T1000 (cell line): ENCODE measurements at regions not wholly inside any gene's neighbourhood (a gene's known extent, or its start where the extent isn't known, plus 50 kb on each side); places are given as distances from the start of the nearest gene placed in this dataset.

Experiments used
- DNase-seq: peaks from one replicate; lab custom pipeline; 2025; ENCODE audit warnings: mixed read lengths; lab: John Stamatoyannopoulos, UW

DNA sequence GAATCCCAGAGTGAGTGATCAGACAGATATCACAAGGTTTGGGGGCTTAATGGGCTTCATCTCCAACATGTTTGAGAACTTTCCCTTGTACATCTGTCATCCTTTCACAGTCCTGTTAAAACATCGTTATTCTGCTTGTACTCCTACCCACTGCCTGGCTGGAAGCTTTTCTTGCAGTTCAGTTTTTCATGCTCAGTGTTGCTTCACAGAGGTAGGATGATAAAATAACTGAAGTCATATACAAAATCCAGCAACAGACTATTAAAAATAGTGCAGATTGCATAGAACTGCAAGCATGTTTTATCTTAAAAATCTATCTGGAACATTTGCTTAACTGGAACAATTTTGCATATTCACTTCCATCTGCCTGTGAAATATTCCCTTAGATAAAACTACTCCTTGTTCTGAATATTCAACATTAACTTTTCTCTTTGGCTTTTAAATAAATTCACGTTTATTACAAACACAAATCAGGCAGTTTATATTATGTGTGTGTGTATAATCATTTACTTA lies 579.6 kb upstream of the IGFBP7 start:
- no peak for DNase-seq

DNA sequence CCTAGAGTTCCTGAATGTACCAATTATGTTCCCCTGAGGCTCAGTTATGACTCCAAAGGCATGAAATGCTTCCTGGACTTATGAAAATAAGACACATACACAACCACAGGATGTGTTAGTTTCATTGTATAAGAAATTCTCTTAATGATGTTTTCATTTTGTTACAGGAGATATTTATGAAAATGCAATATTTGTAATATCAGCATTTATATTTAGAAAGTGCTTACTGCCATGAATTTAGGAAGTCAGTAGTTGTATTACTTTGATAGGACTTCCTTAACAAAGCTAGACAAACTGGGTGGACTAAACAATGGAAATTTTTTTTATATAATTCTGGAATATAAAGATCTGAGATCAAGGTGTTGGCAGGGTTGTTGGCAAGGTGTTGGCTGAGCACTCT lies 572.1 kb upstream of the IGFBP7 start:
- DNase-seq, result no peak

DNA sequence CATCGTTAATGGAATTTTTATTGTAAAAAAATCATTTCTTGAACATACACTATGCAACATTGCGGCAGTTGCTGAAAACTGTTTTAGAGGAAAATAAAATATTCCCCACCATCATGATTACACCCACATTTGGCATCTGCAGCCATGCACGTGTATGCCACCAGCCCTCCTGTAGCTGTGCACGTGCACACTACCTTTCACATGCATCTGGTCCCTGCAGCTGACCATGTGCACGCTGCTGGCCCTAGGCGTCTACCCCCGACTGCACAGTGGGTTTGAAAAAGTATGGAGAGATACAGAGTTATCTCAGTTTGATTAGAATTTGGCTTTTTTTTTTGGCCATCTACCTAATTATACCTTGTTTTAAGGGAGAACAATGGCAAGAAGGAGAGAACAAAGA lies 569.8 kb upstream of the IGFBP7 start:
- DNase-seq, result no peak

DNA sequence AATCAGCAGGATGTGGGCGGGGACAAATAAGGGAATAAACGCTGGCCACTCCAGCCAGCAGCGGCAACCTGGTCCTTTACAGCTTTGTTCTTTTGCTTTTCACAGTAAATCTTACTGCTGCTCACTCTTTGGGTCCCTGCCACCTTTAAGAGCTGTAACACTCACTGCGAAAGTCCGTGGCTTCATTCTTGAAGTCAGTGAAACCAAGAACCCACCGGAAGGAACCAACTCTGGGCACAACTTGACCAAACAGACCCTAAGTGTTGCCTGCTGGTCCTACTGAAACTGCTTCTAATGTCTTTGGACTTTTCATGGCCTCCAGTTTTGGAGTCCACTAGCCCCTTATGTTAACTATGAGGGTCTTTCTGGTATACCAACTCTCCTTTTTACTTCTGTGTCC lies 566.2 kb upstream of the IGFBP7 start:
- DNase-seq, result no peak

DNA sequence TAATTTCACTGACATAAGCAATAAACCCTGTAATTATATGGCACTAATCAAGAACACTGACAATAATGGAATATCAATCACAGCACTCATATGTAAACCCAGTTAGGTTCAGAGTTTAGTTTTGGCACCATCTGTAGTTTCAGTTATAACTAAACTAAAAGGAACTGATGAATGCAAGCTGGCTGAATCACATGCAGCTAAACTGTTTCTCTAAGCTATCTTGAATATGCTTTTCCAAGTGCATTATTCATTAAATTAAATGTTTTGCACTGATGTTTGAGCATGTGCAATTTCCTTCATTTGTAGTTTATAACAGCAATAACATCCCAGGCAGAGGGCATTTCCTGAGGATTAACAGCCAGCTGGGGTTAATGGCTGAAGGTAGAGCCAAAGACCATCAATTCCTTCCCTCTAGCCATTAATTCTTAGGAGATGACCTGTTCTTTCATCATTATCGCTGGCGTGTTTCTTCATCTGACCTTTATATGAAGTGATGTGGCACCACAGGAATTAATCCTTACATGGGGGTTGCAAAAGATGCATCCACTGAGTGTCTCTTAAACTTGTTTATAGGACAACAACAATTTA lies 562.8 kb upstream of the IGFBP7 start:
- peak; percentile 7 for DNase-seq

DNA sequence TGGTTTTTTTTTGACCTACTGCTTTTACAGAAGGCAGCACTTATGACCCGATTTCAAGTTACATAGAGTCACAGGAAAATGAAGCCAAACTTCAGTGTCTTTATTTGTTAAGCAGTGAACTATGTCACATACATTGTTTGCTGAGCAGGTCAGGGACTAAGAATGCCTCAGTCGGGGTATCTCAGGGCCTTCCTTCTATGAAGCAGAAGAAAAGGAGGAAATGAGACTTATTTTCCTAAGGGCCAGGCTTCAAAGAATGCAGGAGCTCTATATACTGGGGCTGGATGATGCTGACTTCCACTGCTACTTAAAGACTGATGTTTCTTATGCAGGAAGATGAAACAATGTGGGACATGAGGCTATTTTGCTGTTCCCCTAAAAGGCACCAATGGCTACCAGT lies 558.4 kb upstream of the IGFBP7 start:
- DNase-seq, result no peak

DNA sequence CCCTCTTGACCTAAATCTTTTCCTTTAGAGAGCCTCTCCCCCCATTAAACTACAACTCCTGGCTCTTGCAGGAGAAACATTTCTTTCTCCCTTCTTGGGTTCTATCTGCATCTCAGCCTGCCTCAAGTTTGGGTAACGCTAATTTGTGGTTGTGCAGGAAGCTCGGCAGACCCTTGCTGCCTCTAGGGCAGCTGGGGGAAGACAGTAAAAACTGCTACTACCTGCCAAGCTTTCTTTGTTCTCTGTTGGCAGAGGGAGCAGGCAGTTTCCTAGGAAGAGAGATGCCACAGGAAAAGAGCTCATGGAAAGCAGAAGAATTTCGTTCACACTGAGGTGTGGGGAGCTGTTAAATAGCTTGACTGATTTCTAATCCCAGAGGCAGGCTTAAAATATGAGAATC lies 555.6 kb upstream of the IGFBP7 start:
- no peak for DNase-seq

DNA sequence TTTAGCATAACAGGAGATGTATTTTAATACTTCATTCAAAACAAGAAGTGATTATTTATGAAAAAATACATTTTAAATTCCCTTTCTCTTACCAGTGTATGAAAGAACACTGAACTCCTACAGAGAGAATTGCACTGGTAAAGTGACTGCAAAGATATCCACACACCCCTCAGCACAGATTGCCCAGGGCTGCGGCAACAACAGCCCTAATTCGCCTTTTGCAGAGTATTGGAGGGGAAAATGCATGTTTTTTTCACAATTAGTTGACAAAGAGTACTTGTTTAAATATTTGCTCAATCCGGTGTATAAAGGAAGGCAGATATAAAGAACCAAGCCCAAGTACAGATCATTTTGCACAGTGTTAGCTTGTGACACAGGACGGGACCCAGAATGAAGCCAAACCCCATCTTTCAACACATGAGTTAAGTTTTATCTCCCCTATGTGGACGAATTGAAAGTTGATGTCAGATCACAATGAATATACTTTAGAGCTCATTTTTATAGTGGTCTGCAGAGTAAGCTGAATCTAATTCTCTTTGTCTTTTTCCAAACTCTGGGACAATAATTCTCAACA lies 551.4 kb upstream of the IGFBP7 start:
- DNase-seq, result no peak

DNA sequence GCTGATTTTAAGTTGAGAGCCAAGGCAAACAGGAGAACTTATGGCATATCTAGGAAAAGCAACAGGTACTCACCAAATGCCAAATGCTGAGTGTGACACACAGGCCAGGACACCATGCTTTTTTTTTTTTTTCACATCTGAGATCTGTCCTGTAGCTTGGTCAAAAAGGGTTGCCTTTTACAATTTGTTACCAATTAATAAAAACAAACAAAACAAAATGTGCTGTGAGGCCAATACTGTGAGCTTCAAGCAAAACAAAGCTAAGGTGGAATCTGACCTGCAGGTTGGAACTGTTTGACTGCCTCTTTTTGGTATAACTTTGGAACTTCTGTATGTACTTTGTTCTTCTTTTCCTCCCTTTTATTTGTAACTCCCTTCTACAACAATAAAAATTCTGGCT lies 548.5 kb upstream of the IGFBP7 start:
- no peak for DNase-seq

DNA sequence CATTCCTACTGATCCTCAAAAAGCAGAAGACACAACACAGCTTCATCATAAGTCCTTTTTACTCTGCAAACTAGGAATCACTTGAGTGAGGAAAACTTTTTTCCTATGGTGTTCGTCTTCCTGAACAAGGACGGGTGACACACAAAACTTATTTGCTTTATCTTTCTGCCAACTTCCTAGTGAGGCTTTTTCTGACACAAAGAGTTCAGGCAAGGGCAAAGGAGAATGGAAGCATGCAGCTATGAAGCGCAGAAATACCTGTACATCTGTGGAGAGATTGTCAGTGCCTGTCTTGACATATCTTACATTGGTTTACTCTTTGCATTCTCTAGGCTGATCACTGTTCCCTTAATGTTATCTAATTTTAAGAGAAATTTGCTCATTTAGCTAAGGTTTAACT lies 548.0 kb upstream of the IGFBP7 start:
- DNase-seq, result no peak

DNA sequence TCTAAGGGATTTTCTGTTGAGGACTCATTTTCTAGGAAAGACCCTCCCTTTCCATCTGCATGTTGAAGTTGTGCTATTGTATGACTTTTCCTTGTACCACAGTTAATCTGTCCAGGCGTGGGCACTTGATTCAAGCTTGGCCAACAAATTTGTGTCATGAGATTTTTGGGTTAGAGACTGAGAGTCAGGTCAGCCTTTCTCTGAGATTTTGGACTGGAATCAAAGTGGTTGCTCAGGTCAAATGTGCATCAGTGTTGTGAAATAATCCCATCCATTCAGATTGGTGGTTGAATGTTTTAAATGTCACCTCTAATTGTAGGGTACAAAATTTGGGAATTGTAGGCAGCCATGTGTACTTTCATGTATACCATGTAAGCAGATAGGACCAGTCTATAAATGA lies 545.2 kb upstream of the IGFBP7 start:
- DNase-seq, result no peak

DNA sequence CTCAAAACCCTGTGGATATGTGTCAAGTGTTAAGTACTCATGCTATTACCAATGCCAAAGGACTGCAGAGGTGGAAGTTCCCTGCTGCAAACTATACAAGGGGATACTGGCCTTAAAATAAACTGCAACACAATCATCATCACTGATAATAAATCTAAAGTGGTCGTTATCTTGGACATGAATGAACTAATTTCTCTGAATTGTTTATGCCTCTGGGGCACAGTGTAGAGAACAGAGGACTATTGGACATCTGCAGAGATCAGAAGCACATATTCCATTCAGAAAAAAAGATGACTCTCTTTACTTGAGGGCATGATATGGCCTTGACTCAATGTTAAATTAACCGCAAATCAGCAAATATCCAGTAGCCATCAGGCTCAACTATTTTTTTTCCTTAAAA lies 542.6 kb upstream of the IGFBP7 start:
- no peak for DNase-seq

DNA sequence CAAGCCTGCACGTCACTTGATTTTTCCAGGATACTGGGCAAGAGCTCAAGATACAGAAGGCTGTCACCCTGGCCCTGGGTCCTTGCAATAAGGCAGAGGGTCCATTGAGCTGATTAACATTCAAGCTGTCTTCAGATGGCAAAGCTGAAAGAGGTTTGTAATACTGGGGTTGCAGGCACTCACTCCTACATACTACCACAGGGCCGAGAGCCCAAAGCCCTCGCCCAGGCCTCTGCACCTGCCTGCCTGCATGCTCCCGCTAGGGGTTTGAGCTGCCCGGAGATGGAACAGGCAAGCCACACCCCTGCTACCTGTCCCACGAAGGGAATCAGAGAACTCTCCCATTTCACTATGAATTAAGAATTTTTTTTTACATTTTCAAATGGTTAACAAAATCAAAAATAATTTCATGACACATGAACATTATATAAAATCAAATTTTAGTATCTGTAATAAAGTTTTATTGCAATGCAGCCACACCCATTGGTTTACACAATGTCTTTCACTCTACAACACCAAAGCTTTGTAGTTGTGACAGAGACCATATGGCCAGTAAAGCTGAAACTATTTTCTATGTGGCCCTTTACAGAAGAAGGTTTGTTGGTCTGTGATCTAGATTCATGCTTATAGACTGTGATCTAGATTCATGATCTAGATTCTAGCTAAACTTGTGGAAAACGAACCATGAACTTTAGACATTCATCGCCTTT lies 530.4 kb upstream of the IGFBP7 start:
- no peak for DNase-seq

DNA sequence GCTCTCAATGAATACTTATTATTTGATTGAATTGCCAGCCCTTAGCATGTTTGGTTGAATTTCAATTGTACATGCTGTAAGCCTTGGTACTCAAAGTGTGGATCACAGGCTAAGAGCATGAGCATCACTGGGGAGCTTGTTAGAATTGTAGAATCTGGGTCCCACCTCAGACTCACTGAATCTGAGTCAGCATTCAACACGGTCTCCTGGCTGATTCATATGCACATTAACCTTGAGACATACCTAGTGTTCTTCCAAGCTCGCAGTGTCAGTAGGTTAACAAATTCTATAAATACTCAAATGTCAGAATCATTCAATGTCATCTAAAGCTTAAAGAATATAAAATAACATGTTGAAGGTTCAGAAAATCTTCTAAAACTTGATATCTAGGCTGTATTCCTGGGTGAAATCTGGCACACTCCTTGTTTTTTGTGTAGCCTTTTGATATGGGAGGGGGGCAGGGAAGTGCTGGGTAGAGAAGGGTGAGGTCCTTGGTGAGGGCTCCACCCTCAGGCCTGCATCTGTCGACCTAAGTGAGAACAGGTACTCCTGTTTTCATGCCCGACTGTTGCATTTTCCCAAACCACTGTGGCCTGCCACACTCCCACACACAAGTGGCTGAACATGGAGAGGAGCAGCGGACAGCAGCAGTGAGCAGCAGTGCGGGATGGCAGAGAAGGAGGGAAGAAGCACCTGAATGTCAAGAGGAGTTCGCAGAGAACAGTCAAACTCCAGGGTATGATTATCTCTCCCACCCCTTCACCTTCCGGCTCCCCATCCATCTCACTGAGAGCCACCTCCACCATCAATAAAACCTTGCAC lies 529.6 kb upstream of the IGFBP7 start:
- no peak for DNase-seq

DNA sequence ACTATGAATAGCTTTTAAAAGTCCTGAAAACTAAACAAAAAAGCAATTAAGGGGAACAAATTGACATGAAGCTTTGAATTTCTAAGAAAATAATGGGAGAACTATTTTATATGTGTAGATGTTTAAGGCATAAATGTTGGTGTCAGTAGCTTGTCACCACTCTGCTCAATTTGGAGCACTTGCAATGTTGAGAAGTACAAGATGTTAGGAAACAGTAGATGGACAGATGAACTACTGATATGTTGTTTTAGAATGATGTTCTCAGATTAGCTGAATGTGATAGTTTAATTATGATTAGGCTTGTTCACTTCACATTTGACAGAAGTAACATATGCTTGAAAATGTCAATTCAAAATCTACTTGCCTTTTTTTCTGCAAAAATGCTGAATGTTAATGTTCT lies 525.7 kb upstream of the IGFBP7 start:
- no peak for DNase-seq

DNA sequence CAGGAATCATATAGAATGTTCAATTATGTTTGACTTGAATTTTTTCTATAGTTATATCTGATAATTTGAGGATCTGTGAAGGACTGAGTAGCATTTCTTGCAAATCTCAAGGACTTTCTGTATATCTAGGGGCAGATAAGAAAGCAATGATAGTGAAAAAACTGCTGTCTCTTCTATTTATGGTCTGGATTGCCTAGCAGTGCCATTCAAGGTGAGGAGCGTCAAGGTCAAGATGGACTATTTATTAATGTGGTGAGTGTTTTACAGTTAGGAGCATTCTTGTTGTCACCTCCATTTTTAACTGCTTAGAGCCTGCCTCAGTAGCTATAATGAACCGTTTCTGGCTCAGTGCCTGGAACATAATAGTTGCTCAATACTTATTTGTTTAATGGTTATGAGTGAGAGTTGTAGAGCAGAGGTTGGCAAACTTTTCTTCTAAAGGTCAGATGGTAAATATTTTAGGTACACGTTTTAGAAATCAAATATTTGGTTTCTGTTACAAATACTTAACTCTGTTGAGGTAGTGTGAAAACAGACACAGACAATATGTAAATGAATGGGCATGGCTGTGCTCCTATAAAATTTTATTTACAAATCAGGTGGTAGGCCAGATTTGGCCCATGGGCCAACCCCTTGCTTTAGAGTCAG lies 523.2 kb upstream of the IGFBP7 start:
- no peak for DNase-seq

DNA sequence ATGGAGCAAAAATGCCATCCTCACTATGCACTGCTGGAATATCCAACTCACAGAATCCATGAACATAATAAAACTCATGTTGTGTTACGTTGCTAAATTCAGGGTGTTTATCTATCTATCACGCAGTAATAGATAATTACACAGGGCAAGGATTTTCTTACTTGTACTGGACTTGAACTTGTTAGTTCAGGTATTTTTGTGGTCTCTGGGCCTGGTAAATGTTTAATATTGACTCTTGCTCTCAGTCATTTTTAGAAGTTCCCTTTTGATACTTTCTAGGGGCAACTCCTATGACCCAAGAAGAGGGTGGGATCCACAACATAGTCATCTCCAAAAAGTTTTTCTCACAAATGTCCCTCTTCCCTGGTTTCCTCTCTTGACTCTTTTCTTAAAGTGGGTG lies 522.4 kb upstream of the IGFBP7 start:
- DNase-seq, result no peak

DNA sequence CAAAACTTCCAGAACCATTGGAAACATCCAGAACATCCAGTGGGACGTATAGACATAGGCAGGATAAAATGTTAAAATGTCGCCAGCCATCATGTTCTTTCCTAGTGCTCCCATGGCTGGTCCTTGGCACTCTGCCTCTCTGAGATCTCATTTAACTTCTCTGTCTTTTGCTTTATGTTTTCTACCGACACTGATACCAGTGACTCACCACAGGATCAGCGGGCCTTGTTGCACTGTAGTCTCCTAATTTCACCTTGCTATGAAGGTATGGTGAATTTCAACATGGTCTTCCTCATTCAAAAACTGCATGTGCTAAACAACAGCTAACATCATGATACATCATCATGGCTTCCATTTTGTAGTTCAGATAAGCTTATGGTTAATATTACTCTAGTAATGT lies 521.0 kb upstream of the IGFBP7 start:
- no peak for DNase-seq

DNA sequence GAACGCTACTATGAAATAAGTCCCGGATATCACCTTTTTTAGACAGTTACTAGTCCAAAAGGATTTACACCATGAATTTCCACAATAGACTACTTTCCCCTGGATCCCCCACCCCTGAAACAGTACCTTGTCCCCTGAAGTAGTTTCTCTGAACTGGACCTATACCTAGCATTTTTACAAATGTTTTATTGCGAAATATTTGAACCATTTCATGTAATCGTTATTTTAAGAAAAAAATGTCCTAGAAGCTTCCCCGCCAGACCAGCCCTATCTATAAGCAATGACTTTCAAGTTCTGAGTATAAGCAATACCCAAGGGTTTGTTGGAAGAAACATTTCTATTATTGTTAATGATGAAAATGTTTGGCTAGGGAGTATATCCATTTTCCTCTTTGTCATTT lies 517.8 kb upstream of the IGFBP7 start:
- no peak for DNase-seq

DNA sequence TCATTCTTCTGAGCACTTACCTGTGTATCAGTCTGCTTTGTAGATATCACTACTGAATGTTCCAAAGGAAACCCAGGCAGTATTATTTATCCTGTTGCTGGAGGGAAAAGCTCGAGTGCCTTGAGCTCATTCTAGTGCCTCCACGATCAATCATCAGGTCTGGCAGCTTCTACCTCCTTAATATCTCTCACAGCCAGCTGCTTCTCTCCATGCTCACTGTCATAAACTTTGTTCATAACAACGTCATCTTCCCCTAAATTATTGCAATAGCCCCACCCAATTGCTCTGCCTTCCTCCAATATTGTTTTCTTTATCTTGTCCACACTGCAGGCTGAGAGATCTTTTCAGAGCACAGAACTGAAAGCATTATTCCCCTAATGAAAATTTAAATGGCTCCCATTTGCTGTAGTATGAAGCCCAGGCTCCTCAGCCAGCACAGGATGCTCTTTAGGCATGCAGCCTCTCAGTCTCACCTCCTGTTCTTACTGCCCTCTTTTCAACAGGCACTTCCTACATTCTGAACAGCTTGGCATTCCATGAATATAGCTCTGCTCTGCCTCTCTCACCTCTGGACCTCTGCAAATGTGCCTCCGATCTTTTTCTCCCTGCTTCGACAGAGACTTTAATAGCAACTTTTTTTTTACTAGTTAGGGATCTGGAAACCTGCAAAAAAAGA lies 504.2 kb upstream of the IGFBP7 start:
- DNase-seq, result no peak

DNA sequence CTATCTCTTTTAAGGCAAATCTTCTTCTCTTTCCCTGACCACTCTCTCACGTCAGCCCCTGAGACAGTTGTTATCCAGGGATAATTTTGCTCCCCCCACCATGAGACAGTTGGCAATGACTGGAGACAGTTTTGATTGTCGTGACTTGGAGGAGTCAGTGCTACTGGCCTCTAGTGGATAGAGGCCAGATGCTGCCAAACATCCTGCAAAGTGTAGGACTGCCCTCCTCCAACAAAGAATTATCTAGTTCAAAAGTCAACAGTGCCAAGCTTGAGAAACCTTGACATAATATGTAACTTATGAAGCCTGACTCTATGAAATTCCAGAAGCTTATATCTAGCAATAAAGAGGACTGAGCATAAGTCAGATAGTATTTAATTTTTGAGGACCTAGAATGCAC lies 502.1 kb upstream of the IGFBP7 start:
- no peak for DNase-seq
